Endodermal cell (in vitro differentiated cells): ENCODE measurements at regions not wholly inside any gene's neighbourhood (a gene's known extent, or its start where the extent isn't known, plus 50 kb on each side); places are given as distances from the start of the nearest gene placed in this dataset.

Experiments
- DNase-seq: peaks from one replicate; pipeline ENCODE4 v3.0.0-alpha.2; 2017
- H3K27ac ChIP-seq: 2 replicates; pipeline ENCODE4 v1.5.1; 2013; ENCODE audit warnings: mild to moderate bottlenecking, low read depth, low read length, moderate library complexity
- H3K27me3 ChIP-seq: 2 replicates; pipeline ENCODE4 v1.6.1; 2013; ENCODE audit warnings: mild to moderate bottlenecking, low read length, moderate library complexity; ENCODE audit not compliant: insufficient read depth, control insufficient read depth, poor library complexity, severe bottlenecking
- H3K36me3 ChIP-seq: 2 replicates; pipeline ENCODE4 v1.7.0; 2013; ENCODE audit warnings: mild to moderate bottlenecking, low read length, moderate library complexity; ENCODE audit not compliant: control insufficient read depth, insufficient read depth
- H3K4me1 ChIP-seq: one replicate; pipeline ENCODE4 v1.7.0; 2013; ENCODE audit warnings: low read length; ENCODE audit not compliant: control insufficient read depth, insufficient read depth
- H3K4me3 ChIP-seq: 2 replicates; pipeline ENCODE4 v1.5.1; 2013; ENCODE audit warnings: mild to moderate bottlenecking, low read length, moderate library complexity
- H3K9ac ChIP-seq: 2 replicates; pipeline ENCODE4 v1.6.1; 2013; ENCODE audit warnings: mild to moderate bottlenecking, low read length, moderate library complexity; ENCODE audit not compliant: poor library complexity, severe bottlenecking; ENCODE audit errors: extremely low read depth
- H3K9me3 ChIP-seq: 2 replicates; pipeline ENCODE4 v1.6.1; 2013; ENCODE audit warnings: mild to moderate bottlenecking, low read length, moderate library complexity; ENCODE audit not compliant: control insufficient read depth
- H3K27ac Mint-ChIP-seq: 2 replicates; pipeline ENCODE4 v1.8.0; 2020; ENCODE audit warnings: mixed read lengths
- H3K27me3 Mint-ChIP-seq: 2 replicates; pipeline ENCODE4 v1.8.0; 2021; ENCODE audit warnings: mild to moderate bottlenecking, mixed read lengths; ENCODE audit not compliant: insufficient read depth
- H3K36me3 Mint-ChIP-seq: 2 replicates; pipeline ENCODE4 v1.8.0; 2020; ENCODE audit warnings: low read depth, mixed read lengths
- H3K4me1 Mint-ChIP-seq: 2 replicates; pipeline ENCODE4 v1.8.0; 2020; ENCODE audit warnings: mixed read lengths
- H3K4me3 Mint-ChIP-seq: 2 replicates; pipeline ENCODE4 v1.8.0; 2020; ENCODE audit warnings: mild to moderate bottlenecking, moderate library complexity, mixed read lengths
- H3K9me3 Mint-ChIP-seq: 2 replicates; pipeline ENCODE4 v1.8.0; 2020; ENCODE audit warnings: mild to moderate bottlenecking, mixed read lengths
- WGBS, 2 experiments: methylation state at CpG; one replicate each; pipeline versions ENCODE4 v1.1.5 to v1.1.7; 2013; ENCODE audit warnings: missing lambda C conversion rate in 2 of 2, mixed read lengths in 1 of 2; ENCODE audit not compliant: insufficient coverage in 1 of 2, insufficient read length in 1 of 2; 5-methylcytosine and 5-hydroxymethylcytosine counted together
- TF ChIP-seq, protein P1 (sequence below): fragments of 200-600 bp; sonication (generic); conservative IDR thresholded peaks from 2 replicates; pipeline ENCODE4 v1.5.0; 2021; ENCODE audit warnings: antibody characterized with exemption, mild to moderate bottlenecking

DNA sequence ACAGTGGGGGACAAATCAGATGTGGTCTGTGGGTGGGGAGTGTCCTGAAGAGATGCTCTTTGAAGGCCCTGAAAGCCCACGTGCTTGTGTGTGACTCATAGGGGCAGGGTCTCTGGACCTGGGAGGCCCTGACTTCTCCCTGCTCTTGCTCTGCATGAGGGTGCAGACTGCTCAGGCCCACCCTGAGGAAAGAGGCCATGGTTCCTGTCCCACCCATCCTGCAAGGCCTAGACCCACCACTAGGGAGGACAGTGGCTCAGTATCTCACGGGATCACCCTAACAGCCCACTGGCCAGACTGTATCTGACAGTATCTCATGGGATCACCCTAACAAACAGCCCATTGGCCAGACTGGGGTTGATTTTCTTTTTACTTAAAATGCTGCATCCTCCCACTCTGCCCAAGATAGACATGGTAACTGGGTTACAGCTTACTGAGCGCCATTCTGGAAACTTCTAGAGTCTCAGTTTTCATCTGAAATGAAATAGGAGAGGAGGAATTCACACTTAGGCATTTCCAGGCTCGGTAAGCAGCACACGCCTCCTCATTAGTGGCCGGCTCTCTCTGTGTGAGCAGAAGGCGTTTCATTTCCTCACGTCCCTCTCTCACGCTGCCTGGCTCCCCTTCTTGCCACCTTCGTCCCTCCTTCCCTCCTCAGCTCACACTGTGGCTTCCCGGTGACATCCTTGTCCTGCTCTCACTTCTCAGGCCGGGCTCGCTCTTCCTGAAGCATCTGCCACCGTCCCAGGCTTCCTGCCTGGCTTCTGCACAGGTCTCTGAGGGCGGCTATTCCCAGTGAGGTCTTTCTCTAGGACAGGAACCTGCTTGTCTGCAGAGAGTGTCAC lies 242.6 kb downstream of the GLRX3 start:
- H3K4me3 Mint-ChIP-seq = no peak overlapping the region
- no peaks in the 10 kb centered on the region for H3K27me3 ChIP-seq
- H3K9ac ChIP-seq = no peak overlapping the region
- TF ChIP-seq, protein P1, sequence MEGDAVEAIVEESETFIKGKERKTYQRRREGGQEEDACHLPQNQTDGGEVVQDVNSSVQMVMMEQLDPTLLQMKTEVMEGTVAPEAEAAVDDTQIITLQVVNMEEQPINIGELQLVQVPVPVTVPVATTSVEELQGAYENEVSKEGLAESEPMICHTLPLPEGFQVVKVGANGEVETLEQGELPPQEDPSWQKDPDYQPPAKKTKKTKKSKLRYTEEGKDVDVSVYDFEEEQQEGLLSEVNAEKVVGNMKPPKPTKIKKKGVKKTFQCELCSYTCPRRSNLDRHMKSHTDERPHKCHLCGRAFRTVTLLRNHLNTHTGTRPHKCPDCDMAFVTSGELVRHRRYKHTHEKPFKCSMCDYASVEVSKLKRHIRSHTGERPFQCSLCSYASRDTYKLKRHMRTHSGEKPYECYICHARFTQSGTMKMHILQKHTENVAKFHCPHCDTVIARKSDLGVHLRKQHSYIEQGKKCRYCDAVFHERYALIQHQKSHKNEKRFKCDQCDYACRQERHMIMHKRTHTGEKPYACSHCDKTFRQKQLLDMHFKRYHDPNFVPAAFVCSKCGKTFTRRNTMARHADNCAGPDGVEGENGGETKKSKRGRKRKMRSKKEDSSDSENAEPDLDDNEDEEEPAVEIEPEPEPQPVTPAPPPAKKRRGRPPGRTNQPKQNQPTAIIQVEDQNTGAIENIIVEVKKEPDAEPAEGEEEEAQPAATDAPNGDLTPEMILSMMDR = peak; percentile 70
- peaks cover 4% of the 10 kb centered on the region for H3K9me3 Mint-ChIP-seq
- no peaks in the 10 kb centered on the region for H3K36me3 Mint-ChIP-seq
- WGBS, 2 experiments = 65 to 66% methylated on average over 10 to 15 of the region's 15 CpGs
- H3K9me3 ChIP-seq = no peaks in the 10 kb centered on the region
- H3K27ac Mint-ChIP-seq = no peak overlapping the region
- no peak overlapping the region for H3K4me3 ChIP-seq
- H3K36me3 ChIP-seq = no peaks in the 10 kb centered on the region
- DNase-seq = peak; percentile 81
- no peaks in the 10 kb centered on the region for H3K4me1 Mint-ChIP-seq
- no peaks in the 10 kb centered on the region for H3K4me1 ChIP-seq
- H3K27ac ChIP-seq = no peak overlapping the region
- peaks cover 3% of the 10 kb centered on the region for H3K27me3 Mint-ChIP-seq

GRCh38 chr10:130380056-130380455 lies 243.9 kb downstream of the GLRX3 start:
- 0 to 44% methylated on average over 1 to 6 of the region's 6 CpGs for WGBS, 2 experiments
- no peaks in the 10 kb centered on the region for H3K4me1 ChIP-seq
- Mint-ChIP-seq H3K27ac (peak overlapping the region; percentile 27), H3K4me3 (no peak overlapping the region), H3K36me3 (no peaks in the 10 kb centered on the region), H3K9me3 (peaks cover 12% of the 10 kb centered on the region), H3K27me3 (peaks cover 3% of the 10 kb centered on the region), H3K4me1 (no peaks in the 10 kb centered on the region)
- H3K27ac ChIP-seq = no peak overlapping the region
- H3K27me3 ChIP-seq = no peaks in the 10 kb centered on the region
- DNase-seq = no peak
- H3K4me3 ChIP-seq = no peak overlapping the region
- H3K9me3 ChIP-seq = no peaks in the 10 kb centered on the region
- TF ChIP-seq, protein P1 = no peak
- H3K9ac ChIP-seq = no peak overlapping the region
- no peaks in the 10 kb centered on the region for H3K36me3 ChIP-seq

GRCh38 chr10:130382031-130382430 lies 245.8 kb downstream of the GLRX3 start:
- no peak for DNase-seq
- no peaks in the 10 kb centered on the region for H3K4me1 Mint-ChIP-seq
- peaks cover 3% of the 10 kb centered on the region for H3K27me3 Mint-ChIP-seq
- TF ChIP-seq, protein P1 = no peak
- Histone ChIP-seq H3K27ac (no peak overlapping the region), H3K27me3 (no peaks in the 10 kb centered on the region), H3K36me3 (no peaks in the 10 kb centered on the region), H3K9me3 (no peaks in the 10 kb centered on the region), H3K9ac (no peak overlapping the region), H3K4me1 (no peaks in the 10 kb centered on the region), H3K4me3 (no peak overlapping the region)
- no peak overlapping the region for H3K27ac Mint-ChIP-seq
- no peak overlapping the region for H3K4me3 Mint-ChIP-seq
- H3K9me3 Mint-ChIP-seq = peaks cover 12% of the 10 kb centered on the region
- no peaks in the 10 kb centered on the region for H3K36me3 Mint-ChIP-seq
- 93 to 94% methylated on average over 4 to 7 of the region's 7 CpGs for WGBS, 2 experiments
